ENCODE measurements at regions not wholly inside any gene's neighbourhood (a gene's known extent, or its start where the extent isn't known, plus 50 kb on each side); places are given as distances from the start of the nearest gene placed in this dataset.

- DNase-seq, result no peak
Measured at GRCh38 chr2:62364791-62365528, 141.0 kb downstream of the TMEM17 start.

- no peak for DNase-seq
Measured at GRCh38 chr2:62363166-62363565, 142.8 kb downstream of the TMEM17 start.

DNA sequence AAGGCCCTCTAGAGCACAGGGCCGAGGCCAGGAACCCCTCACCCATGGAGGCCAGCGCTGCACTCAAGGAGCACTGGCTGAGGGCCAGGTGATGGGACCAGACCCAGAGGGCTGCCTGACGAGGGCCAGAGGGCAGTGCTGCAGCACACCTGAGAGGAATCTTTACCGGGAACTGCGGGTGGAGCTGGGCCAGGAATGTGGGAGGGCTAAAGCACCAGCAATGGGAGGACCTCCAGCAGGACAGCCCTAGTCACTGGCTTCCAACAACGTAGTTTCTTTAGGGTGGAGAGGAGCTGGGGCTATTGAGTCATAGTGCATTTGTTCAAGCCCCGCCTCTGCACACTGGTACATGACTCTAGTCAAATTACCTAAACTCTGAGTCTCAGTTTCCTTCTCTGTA is 143.4 kb downstream of the TMEM17 start:
- no peak for DNase-seq

- DNase-seq, result no peak
Measured at GRCh38 chr2:62361964-62362363, 144.0 kb downstream of the TMEM17 start.

GRCh38 chr2:62354771-62355561 is 151.0 kb downstream of the TMEM17 start:
- DNase-seq, result no peak

DNA sequence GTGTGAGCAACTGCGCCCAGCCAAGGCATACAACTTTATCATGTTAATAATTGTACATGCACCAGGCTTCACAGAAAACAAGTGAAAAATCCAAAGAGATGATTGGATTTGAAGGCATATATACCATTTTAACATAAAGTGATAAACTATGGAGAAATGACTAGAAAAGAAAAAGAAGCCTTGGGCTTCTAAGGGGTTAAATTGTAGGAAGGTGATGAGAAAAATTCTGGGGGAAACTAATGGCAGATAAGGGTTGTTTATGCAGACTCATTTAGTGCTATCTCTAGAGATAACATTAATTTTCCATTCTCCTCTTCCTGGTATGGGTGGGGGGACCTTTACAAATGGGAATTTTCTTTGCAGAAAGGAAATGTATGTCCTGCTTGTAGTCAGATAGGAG is 154.0 kb downstream of the TMEM17 start:
- DNase-seq, result no peak

GRCh38 chr2:62349788-62350187 is 153.9 kb downstream of the B3GNT2 start:
- DNase-seq, result no peak

DNA sequence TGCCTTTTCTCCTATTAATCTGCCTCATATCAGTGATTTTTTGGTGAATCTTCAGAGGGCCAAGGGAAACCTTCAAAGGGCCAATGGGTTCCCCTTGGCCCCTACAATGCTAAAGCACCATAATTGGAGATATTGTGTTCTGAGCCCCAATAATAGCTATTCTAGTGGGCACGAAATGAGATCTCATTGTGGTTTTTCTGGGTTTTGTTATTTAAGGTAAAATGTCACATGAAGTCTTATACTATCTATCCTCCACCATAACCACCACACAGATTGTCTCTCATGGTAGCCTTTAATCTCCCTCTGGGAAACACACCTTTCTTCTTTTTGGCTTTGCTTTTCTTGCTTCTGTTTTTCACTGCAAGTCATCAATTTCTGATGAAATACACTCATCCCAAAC is 152.8 kb downstream of the B3GNT2 start:
- no peak for DNase-seq

DNA sequence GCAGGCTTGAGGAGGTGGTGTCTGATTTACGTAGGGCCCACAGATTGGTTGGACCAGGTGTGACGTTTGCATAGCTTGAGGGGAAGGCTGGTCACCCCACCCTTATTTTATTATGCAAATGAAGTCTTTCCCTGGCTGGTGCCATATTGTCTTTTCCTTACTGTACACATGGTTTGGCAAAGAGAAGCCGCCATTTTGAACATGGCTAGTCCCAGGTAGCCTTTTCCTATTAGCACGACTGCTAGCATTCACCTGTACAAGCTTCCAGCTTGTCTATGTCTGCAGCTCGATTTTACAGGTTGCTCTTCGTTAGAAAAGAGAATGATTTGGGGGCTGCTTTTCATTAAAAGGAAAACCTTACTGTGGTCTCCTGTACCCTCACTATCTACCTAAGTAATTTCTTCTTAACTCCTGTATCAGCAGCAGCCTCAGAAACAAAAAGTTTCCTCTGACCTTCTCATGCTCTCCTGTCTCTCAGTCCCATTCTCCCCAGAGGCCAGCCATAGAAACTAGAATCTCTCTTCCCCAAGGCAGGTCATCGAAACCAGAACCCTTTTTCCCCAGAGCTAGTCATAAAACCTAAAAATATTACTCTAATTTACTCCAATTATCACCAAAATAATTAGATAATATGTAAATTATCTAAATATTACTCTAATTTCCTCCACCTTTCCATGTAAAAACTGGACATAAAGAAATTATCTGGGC is 151.8 kb downstream of the B3GNT2 start:
- DNase-seq, result no peak

DNA sequence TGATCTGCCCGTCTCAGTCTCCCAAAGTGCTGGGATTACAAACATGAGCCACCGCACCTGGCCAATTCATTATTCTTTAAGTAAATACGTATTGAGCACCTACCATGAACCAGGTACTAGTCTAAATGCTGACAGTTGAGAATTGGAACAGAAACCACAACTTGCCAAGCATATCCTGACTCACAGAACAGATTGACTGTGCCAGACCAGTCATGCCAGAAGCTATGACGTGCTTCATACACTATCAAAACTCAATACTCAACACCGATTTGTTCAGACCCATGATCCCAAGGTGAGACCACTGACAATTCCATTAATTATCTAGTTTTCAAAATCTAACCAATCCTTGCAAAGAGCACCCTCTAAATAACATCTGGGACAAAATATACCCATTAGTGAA is 148.6 kb downstream of the B3GNT2 start:
- DNase-seq, result no peak

DNA sequence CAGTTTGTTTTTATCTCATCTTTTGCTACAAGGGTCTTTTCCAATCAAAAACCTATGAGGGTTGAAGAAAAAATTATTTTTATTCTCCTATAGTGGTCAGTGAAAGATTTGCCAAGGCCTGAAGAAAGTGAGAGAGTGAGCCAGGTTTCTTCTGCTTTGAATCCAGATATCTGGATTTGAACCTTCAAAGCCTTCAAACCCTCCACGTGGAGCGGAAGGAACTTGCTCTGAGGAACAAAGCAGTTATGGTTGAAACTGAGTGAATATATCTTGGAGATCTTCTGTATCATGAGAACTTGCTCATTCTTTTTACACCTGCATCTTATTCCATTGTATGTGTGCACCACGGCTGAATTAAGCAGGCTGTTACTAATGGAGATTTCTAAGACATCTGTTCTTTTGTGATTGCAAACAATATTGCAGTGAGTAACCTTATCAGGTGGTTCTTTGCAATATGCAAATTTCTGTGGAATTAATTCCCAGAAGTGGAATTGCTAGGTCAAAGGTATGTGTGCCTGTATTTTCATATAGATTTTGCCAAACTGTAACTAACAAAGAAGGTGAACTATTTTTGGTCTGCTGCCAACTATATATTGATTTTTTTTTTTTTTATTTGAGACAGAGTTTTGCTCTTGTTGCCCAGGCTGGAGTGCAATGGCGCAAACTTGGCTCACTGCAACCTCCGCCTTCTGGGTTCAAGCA is 147.9 kb downstream of the B3GNT2 start:
- DNase-seq, result no peak

DNA sequence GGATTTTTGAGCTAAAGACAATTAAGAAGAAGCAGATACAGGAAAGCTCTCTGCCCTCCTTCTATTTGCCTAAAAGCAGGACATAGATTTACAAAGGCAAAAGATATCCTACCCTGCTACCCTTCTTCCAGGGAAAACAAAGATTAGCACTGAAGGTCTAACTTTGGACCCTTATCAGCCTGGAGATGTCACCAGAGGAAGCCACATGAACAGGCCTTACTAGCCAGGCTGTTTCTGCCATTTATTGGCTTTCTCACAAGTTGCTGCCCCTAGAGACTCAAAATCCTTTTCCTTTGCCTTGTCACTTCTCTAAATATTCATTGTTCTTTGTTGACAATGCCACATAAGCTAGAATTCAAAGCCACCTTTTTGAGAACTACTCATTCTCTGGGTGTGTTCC is 147.3 kb downstream of the B3GNT2 start:
- DNase-seq, result no peak

DNA sequence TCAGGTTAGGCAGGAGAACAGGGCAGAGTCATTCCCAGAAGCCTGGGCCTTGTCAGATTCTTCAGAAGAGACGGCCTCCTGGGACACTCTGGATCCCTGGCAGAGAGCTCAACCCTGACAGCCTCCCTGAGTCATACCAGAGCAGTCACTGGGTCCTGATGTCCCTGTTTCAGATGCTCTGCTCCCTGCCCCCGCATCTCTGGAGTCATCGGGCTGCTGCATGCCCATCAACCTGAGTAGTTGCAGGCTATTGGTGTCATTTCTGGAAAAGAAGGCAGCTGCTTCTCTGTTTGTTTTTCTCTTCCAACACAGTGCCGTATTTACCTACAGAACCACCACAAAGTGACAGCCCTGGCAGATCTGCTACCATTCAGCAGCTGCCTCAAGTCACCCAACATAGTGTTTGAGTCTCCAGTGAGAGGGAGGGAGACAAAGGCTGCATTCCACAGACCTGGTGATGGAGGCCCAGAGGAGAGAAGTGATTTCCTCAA is 145.1 kb downstream of the B3GNT2 start:
- DNase-seq, result no peak

DNA sequence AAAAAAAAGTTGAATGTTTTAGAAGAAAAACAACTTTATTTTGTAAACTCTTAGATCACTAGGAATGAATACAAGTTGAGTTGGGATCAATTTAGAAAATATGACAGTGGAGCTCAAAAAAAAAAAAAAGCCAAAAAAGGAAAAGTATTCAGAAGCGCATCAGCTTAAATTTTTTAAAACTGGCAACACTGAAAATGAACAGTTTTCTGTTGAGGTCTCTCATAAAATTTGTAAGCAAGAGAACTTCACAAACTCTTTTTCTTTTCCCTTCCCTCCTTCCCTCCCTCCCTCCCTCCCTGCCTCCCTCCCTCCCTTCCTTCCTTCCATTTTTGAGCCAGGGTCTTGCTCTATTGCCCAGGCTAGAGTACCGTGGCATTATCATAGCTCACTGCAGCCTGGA is 143.9 kb downstream of the B3GNT2 start:
- DNase-seq, result no peak

GRCh38 chr2:62339413-62339812 is 143.5 kb downstream of the B3GNT2 start:
- no peak for DNase-seq

- no peak for DNase-seq
Measured at GRCh38 chr2:62338111-62338510, 142.2 kb downstream of the B3GNT2 start.

DNA sequence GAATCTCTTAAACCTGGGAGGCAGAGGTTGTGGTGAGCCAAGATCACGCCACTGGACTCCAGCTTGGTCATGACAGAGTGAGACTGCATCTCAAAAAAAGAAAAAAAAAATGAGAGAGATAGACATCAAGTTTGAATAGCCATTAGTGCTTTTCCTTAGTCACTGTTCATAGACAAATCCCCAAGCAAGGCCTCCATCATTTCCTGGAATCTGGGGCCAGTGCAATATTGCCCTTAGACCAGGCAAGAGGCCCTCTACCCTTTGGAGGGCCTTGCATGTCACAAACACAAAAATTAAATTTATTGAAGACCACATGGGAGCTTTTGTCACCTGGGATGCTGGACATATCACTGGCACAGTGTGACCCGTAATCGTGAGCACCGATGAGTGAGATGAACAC is 141.5 kb downstream of the B3GNT2 start:
- DNase-seq, result no peak

- no peak for DNase-seq
Measured at GRCh38 chr2:62335612-62336011, 139.7 kb downstream of the B3GNT2 start.

DNA sequence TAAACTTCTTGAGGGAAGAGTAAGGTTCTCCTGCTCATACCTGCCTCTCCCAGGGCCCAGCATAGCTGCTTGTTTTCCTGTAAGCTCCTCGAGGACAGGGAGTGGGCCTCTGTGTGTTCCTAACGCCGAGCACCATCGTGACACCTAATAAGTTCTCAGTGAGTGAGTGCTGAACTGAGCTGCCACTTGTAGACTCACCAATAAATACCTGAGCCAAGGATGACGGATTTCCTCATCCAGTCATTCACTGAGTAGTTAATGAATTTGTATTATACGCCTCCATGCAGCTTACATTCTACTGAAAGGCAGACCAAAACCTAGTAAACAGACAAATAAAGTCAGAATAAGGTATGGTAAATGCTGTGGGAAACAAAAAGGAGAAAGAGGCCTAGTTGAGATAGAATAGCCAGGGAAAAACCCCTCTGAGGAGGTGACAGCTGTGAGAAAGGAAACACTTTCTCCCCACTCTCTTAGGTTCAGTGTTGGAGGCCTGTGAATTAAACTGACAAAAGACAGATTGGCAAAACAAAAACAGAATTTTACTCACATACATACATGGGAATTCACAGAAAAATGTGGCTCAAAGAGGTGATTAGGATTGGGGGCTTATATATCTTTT is 138.6 kb downstream of the B3GNT2 start:
- DNase-seq, result no peak

DNA sequence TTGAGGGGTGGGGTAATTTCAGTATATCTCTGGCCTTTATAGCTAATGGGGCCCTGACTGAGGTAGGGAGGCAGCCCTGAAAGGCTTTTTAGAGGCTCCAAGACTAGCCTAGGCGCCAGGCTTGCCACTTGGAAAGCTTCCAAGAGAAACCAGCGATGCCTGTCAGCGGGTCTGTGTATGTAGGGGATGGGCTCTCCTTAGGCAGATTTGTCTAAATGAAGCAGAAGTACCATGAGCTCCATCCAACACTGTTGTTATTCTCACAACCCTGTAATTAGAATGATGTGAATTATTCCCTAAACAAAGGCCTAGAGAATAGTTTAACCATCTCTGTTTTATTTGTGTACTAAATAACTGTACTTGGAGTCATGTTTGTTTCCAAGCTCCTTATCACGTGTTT is 138.1 kb downstream of the B3GNT2 start:
- no peak for DNase-seq

DNA sequence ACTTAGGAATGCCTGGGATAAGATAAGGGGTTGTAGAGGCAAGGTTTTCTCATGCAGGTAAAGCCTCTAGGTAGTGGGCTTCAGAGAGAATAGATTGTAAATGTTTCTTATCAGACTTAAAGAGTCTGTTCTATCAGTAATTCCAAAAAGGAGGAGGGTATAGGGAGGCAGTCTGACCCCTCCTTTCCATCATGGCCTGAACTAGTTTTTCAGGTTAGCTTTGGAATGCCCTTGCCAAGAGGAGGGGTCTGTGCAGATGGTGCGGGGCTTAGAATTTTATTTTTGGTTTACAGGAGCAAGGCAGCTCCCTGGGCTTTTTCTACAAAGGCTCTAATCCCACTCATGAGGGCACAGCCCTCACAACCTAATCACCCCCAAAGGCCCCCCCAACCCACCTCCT is 135.0 kb downstream of the B3GNT2 start:
- no peak for DNase-seq

GRCh38 chr2:62329797-62330196 is 133.9 kb downstream of the B3GNT2 start:
- DNase-seq, result no peak

DNA sequence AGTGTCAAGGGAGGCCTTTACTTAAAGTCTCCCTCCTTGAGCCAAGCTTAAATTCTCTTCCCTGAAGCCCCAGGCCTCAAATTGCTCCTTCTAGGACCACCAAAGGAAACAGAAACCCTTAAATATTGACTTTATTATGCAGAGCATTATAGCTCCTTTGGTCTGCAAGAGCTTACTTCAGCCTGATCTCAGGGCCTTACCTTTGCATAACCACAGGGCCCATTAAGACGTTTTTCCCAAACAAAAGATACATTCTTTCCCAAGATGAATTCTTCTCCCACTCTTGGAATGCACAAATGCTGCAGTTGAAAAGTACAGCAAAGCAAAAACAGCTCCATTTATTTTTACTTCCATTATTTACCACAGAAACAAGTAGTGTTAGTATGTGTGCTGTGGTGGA is 130.8 kb downstream of the B3GNT2 start:
- DNase-seq, result no peak
